ENCODE measurements at regions not wholly inside any gene's neighbourhood (a gene's known extent, or its start where the extent isn't known, plus 50 kb on each side); places are given as distances from the start of the nearest gene placed in this dataset.
"Not testable (repeated sequence)": the region's sequence is repeated elsewhere in the genome, so short reads cannot be mapped to it uniquely, and the experiment has no call there.

- TF ChIP-seq CTCF (IDR thresholded peaks at IDR 0.05 in 4 of 5, conservative IDR thresholded peaks at IDR 0.05 in 1 of 5); POLR2A (IDR thresholded peaks at IDR 0.05): not testable (repeated sequence)
Observed at GRCh38 chr5:77858678-77859077, 82.5 kb upstream of the TBCA start.
